ENCODE measurements at regions not wholly inside any gene's neighbourhood (a gene's known extent, or its start where the extent isn't known, plus 50 kb on each side); places are given as distances from the start of the nearest gene placed in this dataset.
"Not testable (repeated sequence)": the region's sequence is repeated elsewhere in the genome, so short reads cannot be mapped to it uniquely, and the experiment has no call there.

- H3K27ac ChIP-seq; H3K4me3 ChIP-seq; H3K36me3 ChIP-seq; intact Hi-C loops (cut with DNase I; ENCODE audit: low total_unique reads); DNase-seq (ENCODE audit: low spot score in 2 of 2); H3K4me1 ChIP-seq; H3K9me3 ChIP-seq; H3K27me3 ChIP-seq: not testable (repeated sequence)
These were observed 5378.4 kb upstream of the TPTE start for GRCh38 chr21:5143011-5143410.

DNA sequence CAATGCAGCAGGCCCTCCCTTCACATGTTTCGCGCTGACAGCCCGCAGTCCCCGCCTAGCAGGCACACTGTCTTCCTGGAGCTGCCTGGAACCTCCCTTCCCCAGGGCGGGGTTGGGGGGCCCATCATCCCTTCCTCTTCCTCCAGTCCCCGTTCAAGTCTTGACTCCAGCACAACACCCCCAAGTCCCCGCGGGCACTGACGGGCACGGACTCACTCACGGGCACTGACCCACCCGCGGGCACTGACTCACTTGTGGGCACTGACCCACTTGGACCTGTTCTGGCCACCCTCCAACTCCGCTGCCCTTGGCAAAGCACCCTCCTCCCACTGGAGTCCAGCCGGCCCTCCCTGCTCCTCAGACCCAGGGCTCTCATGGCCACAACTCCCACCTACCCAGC is 5376.7 kb upstream of the TPTE start:
- H3K27ac ChIP-seq; H3K27me3 ChIP-seq; DNase-seq (ENCODE audit: low spot score in 2 of 2); H3K4me1 ChIP-seq; H3K4me3 ChIP-seq; intact Hi-C loops (cut with DNase I; ENCODE audit: low total_unique reads); H3K9me3 ChIP-seq; H3K36me3 ChIP-seq: not testable (repeated sequence)

DNA sequence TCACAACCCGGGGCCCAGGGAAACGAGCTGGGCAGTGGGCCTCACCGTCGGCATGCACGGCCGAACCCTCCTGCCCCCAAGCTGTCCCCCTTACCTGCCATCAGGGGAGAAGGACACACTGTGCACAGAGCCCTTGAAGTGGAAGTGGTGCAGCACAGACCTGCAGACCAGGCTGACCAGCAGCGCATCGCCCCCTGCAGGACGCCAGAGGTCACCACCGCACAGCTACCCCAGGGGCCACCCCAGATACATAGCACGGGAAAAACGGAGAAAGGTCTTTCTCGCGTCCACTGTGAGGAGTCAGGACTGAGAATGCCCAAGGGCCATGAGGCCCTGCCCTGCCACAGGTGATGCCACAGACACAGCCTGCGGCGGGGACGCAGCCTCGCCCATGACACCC is 5373.7 kb upstream of the TPTE start:
- H3K9me3 ChIP-seq; DNase-seq (ENCODE audit: low spot score in 2 of 2); intact Hi-C loops (cut with DNase I; ENCODE audit: low total_unique reads); H3K27ac ChIP-seq; H3K4me3 ChIP-seq; H3K27me3 ChIP-seq; H3K4me1 ChIP-seq; H3K36me3 ChIP-seq: not testable (repeated sequence)

GRCh38 chr21:5149222-5149621 is 5372.2 kb upstream of the TPTE start:
- H3K4me3 ChIP-seq; H3K27ac ChIP-seq; H3K9me3 ChIP-seq; H3K27me3 ChIP-seq; intact Hi-C loops (cut with DNase I; ENCODE audit: low total_unique reads); H3K4me1 ChIP-seq; H3K36me3 ChIP-seq; DNase-seq (ENCODE audit: low spot score in 2 of 2): not testable (repeated sequence)

GRCh38 chr21:5153842-5154640 is 5367.3 kb upstream of the TPTE start:
- H3K36me3 ChIP-seq; H3K9me3 ChIP-seq; H3K4me1 ChIP-seq; H3K27me3 ChIP-seq; DNase-seq (ENCODE audit: low spot score in 2 of 2); intact Hi-C loops (cut with DNase I; ENCODE audit: low total_unique reads): not testable (repeated sequence)
- peak overlapping the region in 1 of 2 donors; percentile 77 for H3K27ac ChIP-seq
- H3K4me3 ChIP-seq, result peak overlapping the region; percentile 41 to 69 (median 50)

GRCh38 chr21:5154641-5154982 is 5366.8 kb upstream of the TPTE start:
- H3K27me3 ChIP-seq; H3K9me3 ChIP-seq; intact Hi-C loops (cut with DNase I; ENCODE audit: low total_unique reads); H3K27ac ChIP-seq; H3K36me3 ChIP-seq; H3K4me1 ChIP-seq: not testable (repeated sequence)
- DNase-seq (ENCODE audit: low spot score in 2 of 2), result peak; percentile 58 to 65
- peak overlapping the region; percentile 41 to 69 (median 50) for H3K4me3 ChIP-seq

- H3K36me3 ChIP-seq; H3K4me3 ChIP-seq; H3K27ac ChIP-seq; H3K9me3 ChIP-seq; DNase-seq (ENCODE audit: low spot score in 2 of 2); intact Hi-C loops (cut with DNase I; ENCODE audit: low total_unique reads); H3K4me1 ChIP-seq; H3K27me3 ChIP-seq: not testable (repeated sequence)
These were observed 5358.4 kb upstream of the TPTE start for GRCh38 chr21:5162693-5163574.

DNA sequence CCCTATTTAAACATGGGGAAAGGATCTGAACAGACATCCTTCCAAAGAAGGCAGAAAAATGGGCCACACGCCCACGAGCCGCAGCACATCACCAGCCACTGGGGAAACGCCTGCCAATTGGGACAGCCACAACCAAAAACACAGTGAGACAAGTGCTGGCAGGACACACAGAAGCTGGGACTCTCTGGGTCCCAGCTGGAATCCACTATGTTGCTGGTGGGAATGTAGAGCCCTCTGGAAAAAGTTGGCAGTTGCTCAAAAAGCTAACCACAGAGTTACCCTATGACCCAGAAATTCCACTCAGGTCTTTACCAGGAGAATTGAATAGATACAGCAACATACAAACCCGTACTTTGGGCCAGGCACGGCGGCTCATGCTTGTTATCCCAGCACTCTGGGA is 5355.6 kb upstream of the TPTE start:
- intact Hi-C loops (cut with DNase I; ENCODE audit: low total_unique reads); H3K9me3 ChIP-seq; H3K4me3 ChIP-seq: not testable (repeated sequence)

More for the DNA sequence above, 5355.6 kb upstream of the TPTE start:
- H3K36me3 ChIP-seq; H3K27ac ChIP-seq; H3K27me3 ChIP-seq; DNase-seq (ENCODE audit: low spot score in 2 of 2); H3K4me1 ChIP-seq: not testable (repeated sequence)
